Right forelimb (tissue), 1 donor: ENCODE measurements at regions not wholly inside any gene's neighbourhood (a gene's known extent, or its start where the extent isn't known, plus 50 kb on each side); places are given as distances from the start of the nearest gene placed in this dataset.
"Not testable (repeated sequence)": the region's sequence is repeated elsewhere in the genome, so short reads cannot be mapped to it uniquely, and the experiment has no call there.

Source experiments
- DNase-seq: peaks from one replicate; pipeline ENCODE4 v3.0.0-alpha.2; 2018

- DNase-seq, result no peak
Observed at GRCh38 chrX:139023531-139023930, 312.0 kb upstream of the FGF13 start.

- DNase-seq, result no peak
Observed at GRCh38 chrX:139020801-139021200, 309.3 kb upstream of the FGF13 start.

- no peak for DNase-seq
Observed at GRCh38 chrX:139018436-139018835, 306.9 kb upstream of the FGF13 start.

- no peak for DNase-seq
Observed at GRCh38 chrX:139015627-139016026, 304.1 kb upstream of the FGF13 start.

GRCh38 chrX:139008185-139008584, 296.7 kb upstream of the FGF13 start:
- DNase-seq, result no peak

GRCh38 chrX:139003856-139004527, 292.5 kb upstream of the FGF13 start:
- DNase-seq, result not testable (repeated sequence)

- DNase-seq, result no peak
Observed at GRCh38 chrX:139002319-139002718, 290.8 kb upstream of the FGF13 start.

- DNase-seq, result no peak
Observed at GRCh38 chrX:138996268-138996667, 284.8 kb upstream of the FGF13 start.

GRCh38 chrX:138995458-138995857, 283.9 kb upstream of the FGF13 start:
- no peak for DNase-seq

GRCh38 chrX:138990425-138990824, 278.9 kb upstream of the FGF13 start:
- DNase-seq, result not testable (repeated sequence)

- no peak for DNase-seq
Observed at GRCh38 chrX:138986866-138987265, 275.3 kb upstream of the FGF13 start.

- DNase-seq, result no peak
Observed at GRCh38 chrX:138986235-138986634, 274.7 kb upstream of the FGF13 start.

- DNase-seq, result no peak
Observed at GRCh38 chrX:138982365-138982764, 270.8 kb upstream of the FGF13 start.

GRCh38 chrX:138964501-138964900, 253.0 kb upstream of the FGF13 start:
- DNase-seq, result no peak

GRCh38 chrX:138962419-138962818, 250.9 kb upstream of the FGF13 start:
- not testable (repeated sequence) for DNase-seq

GRCh38 chrX:138954976-138955375, 243.5 kb upstream of the FGF13 start:
- no peak for DNase-seq

- DNase-seq, result no peak
Observed at GRCh38 chrX:138946926-138947325, 235.4 kb upstream of the FGF13 start.

GRCh38 chrX:138945219-138945618, 233.7 kb upstream of the FGF13 start:
- no peak for DNase-seq

GRCh38 chrX:138939038-138939437, 227.5 kb upstream of the FGF13 start:
- DNase-seq, result no peak

- DNase-seq, result no peak
Observed at GRCh38 chrX:138938003-138938402, 226.5 kb upstream of the FGF13 start.

- no peak for DNase-seq
Observed at GRCh38 chrX:138931212-138931611, 219.7 kb upstream of the FGF13 start.

- DNase-seq, result no peak
Observed at GRCh38 chrX:138930583-138930945, 219.0 kb upstream of the FGF13 start.

GRCh38 chrX:138929926-138930582, 218.5 kb upstream of the FGF13 start:
- DNase-seq, result no peak

- DNase-seq, result no peak
Observed at GRCh38 chrX:138928737-138929459, 217.4 kb upstream of the FGF13 start.
